NB4 (cell line): ENCODE measurements at regions not wholly inside any gene's neighbourhood (a gene's known extent, or its start where the extent isn't known, plus 50 kb on each side); places are given as distances from the start of the nearest gene placed in this dataset.

Experiments used
- DNase-seq: peaks from one replicate; pipeline ENCODE4 v3.0.0; 2010; ENCODE audit warnings: low read depth
- H3K4me3 ChIP-seq: one replicate; pipeline ENCODE4 v1.5.1; 2011; ENCODE audit warnings: mild to moderate bottlenecking, low read depth, low read length, moderate library complexity
- MAX ChIP-seq: IDR thresholded peaks from 2 replicates; pipeline ENCODE4 v1.6.1; 2011; ENCODE audit warnings: low read depth, low read length
- MYC ChIP-seq: IDR thresholded peaks from 2 replicates; pipeline ENCODE4 v1.6.1; 2011; ENCODE audit warnings: low read depth, low read length
- POLR2A ChIP-seq: IDR thresholded peaks from 2 replicates; pipeline ENCODE4 v1.6.1; 2011; ENCODE audit warnings: mild to moderate bottlenecking; ENCODE audit not compliant: insufficient read length; ENCODE audit errors: extremely low read depth
- TF ChIP-seq, protein P1 (sequence below): IDR thresholded peaks from one replicate; pipeline ENCODE4 v1.5.1; 2012; ENCODE audit warnings: low read depth, low read length

GRCh38 chr9:27787891-27788290 lies 214.6 kb upstream of the C9orf72 start:
- no peak overlapping the region for H3K4me3 ChIP-seq
- peak; percentile 28 for DNase-seq
- TF ChIP-seq MYC (no peak), POLR2A (no peak)
- TF ChIP-seq, protein P1, sequence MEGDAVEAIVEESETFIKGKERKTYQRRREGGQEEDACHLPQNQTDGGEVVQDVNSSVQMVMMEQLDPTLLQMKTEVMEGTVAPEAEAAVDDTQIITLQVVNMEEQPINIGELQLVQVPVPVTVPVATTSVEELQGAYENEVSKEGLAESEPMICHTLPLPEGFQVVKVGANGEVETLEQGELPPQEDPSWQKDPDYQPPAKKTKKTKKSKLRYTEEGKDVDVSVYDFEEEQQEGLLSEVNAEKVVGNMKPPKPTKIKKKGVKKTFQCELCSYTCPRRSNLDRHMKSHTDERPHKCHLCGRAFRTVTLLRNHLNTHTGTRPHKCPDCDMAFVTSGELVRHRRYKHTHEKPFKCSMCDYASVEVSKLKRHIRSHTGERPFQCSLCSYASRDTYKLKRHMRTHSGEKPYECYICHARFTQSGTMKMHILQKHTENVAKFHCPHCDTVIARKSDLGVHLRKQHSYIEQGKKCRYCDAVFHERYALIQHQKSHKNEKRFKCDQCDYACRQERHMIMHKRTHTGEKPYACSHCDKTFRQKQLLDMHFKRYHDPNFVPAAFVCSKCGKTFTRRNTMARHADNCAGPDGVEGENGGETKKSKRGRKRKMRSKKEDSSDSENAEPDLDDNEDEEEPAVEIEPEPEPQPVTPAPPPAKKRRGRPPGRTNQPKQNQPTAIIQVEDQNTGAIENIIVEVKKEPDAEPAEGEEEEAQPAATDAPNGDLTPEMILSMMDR: peak; percentile 30

GRCh38 chr9:27791311-27791710 lies 218.0 kb upstream of the C9orf72 start:
- H3K4me3 ChIP-seq: no peak overlapping the region
- DNase-seq: no peak
- TF ChIP-seq MAX (no peak), MYC (no peak), POLR2A (no peak)
- TF ChIP-seq, protein P1: no peak

GRCh38 chr9:27792971-27793689 lies 219.8 kb upstream of the C9orf72 start:
- H3K4me3 ChIP-seq: no peak overlapping the region
- no peak for DNase-seq
- TF ChIP-seq MAX (no peak), POLR2A (no peak), MYC (no peak)
- TF ChIP-seq, protein P1: no peak

DNA sequence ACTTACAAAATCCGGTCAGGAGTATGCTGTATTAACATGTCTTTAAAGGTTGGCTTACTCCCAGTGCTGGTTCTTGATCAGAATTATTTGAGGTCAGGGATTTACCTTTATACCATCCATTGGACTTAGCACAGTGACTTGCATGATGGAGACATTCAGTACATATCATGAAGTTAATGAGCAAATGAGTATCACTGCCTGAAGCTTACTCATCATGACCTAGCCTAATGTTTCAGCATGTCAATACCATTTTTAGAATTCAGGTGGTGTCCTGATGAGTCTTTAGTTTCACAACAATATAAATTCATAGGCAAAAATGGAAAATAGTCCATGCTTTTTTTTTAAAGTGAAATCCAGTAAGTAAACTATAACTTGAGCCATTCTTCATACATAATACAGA lies 226.0 kb upstream of the C9orf72 start:
- no peak for DNase-seq
- TF ChIP-seq MYC (no peak), POLR2A (no peak), MAX (no peak)
- TF ChIP-seq, protein P1: no peak

GRCh38 chr9:27800159-27800558 lies 226.9 kb upstream of the C9orf72 start:
- TF ChIP-seq MAX (no peak), MYC (no peak), POLR2A (no peak)
- TF ChIP-seq, protein P1: no peak
- no peak overlapping the region for H3K4me3 ChIP-seq
- DNase-seq: no peak

More for the DNA sequence above, 226.0 kb upstream of the C9orf72 start:
- H3K4me3 ChIP-seq: no peak overlapping the region
